Activated CD4-positive, CD25-positive, alpha-beta regulatory T cell treated with anti-CD3 and anti-CD28 coated beads, Interleukin-2, amount 50 U/mL, for 16 hours (primary cell): ENCODE measurements at regions not wholly inside any gene's neighbourhood (a gene's known extent, or its start where the extent isn't known, plus 50 kb on each side); places are given as distances from the start of the nearest gene placed in this dataset.

Experiments used
- DNase-seq: peaks from one replicate; pipeline ENCODE4 v3.0.0-alpha.2; 2020; ENCODE audit warnings: low read depth, low spot score

- no peak for DNase-seq
Observed at GRCh38 chr2:111219285-111219684, 98.6 kb downstream of the BCL2L11 start.

- DNase-seq = no peak
Observed at GRCh38 chr2:111219734-111220505, 99.2 kb downstream of the BCL2L11 start.

DNA sequence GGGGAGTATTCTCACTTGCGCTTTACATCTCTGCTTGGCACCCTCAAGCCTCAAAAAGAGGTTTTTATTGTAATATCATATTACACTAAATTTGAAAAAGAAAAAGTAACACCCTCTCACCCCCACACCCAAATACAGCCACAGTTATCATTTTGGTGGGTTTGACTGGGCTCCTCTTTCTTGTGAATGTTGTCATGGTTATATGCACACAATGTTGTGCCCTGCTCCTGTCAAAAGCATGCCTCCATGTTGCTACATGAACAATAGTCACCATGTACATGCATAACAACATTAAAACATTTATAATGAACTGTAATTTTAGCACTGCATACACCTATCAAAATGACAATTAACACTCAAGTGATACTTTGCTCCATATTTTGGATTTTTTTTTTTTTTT, 100.2 kb downstream of the BCL2L11 start:
- DNase-seq = no peak

- DNase-seq = no peak
Observed at GRCh38 chr2:111221701-111222100, 101.0 kb downstream of the BCL2L11 start.

DNA sequence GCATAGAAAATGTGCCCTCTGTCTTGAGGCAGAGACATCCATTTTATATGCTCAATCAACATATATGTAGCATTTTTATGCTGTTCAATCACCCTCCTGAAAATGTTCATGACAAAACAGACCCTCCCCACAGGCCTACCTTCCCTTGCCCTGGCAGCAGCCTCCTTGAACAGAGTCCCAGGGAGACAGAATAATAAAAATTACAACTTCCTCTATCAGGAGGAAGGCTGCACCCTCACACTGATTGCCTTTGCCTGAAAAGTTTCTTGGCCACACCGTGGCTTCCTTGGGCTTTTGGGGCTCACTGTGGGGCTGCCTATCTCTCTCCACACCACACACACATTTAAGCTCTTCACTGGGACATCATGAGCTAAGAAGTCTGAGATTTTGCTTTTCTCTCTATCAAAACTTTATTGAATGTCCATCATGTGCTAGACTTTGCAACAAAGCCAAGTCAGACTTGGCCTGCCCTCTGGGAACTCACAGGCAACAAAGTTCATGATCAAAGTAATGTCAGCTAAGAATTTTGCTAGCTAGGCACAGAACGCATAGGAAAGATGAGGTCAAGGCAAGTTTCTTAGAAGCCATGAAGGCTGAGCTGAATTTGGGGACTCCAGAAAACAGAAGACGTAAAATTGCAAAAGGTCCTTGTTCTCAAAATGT, 101.6 kb downstream of the BCL2L11 start:
- no peak for DNase-seq

DNA sequence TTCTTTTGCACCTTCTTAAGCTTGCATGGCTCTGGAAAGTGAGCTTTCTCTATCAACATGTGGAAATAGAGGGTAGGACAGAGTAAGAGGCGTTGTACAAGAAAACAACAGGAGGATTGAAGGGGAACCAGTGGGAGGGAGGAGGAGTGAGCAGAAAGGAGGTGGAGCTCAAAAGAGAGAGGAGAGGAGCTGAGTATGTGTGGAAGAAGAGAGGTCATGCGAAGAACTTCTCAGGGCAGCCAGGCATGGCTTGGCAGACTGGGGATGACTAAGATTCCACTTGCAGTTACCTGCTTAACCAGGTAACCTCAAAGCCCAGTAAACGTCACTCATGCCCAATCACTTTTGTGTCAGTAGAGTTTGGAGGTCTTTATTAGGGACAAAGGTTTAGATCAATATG, 105.1 kb downstream of the BCL2L11 start:
- no peak for DNase-seq

GRCh38 chr2:111226876-111227700, 106.4 kb downstream of the BCL2L11 start:
- DNase-seq = no peak

GRCh38 chr2:111227716-111228141, 107.0 kb downstream of the BCL2L11 start:
- no peak for DNase-seq

DNA sequence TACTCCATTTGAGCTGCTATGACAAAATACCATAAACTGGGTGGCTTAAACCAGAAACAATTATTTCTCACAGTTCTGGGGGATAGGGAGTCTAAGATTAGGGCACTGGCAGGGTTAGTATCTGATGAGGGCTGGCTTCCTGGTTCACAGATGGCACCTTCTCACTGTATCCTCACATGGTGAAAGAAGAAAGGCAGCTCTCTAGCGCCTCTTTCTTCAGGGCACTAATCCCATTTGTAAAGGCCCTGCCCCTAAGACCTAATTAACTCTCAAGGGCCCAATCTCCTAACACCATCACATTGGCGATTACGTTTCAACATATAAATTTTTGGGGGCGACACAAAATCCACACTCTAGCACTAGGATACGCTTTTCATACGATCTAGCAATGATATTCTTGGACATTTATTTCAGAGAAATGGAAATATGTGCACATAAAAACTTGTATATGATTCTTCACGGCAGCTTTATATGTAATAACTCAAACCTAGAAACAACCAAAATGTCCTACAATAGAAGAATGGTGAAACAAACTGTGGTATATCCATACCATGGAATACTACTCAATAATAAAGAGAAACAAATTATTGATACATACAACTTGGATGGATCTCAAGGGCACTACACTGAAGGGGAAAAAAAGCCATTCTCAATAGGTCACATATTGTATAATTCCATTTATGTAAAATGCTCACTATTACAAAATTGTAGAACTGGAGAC, 111.0 kb downstream of the BCL2L11 start:
- DNase-seq = no peak

- no peak for DNase-seq
Observed at GRCh38 chr2:111235192-111236015, 114.7 kb downstream of the BCL2L11 start.

DNA sequence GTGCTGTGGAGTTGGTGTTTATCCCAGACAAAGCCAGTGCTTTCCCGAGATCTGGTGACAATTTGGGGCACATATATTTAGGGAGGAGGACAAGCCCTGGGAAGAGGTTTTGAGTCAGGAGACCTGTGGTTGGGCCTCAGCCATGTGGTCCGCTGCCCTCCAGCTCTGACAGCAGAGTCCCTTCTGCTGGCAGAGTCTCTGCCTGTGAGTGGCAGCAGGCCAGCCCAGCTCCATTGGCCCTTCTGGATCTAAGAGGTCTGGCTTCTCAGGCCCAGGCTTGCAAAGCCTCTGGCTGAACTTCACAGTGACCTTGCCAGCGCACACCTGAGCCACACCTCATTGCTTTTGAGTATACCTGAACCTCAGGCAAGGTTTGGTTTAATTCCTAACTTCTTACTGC, 115.3 kb downstream of the BCL2L11 start:
- DNase-seq = no peak

DNA sequence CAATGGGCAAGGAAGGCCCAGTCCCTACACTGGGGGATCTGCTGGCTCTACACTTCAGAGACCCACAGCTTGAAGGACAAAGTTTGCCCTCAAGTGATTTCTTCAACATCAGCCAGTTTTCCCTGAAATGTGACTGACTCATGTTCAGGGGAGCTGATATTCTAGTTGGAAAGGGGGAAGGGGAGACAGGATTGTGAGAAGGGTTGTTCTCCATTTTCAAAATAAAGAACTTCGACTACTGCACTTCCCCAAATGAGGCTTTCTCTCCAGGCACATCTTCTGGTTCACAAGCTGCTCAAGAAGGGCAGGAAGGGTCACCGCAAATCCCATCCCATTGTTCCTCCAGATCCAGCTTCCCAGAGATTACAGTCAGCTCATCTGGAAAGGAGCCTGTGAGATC, 117.6 kb downstream of the BCL2L11 start:
- DNase-seq = no peak

- DNase-seq = no peak
Observed at GRCh38 chr2:111239107-111239506, 118.4 kb downstream of the BCL2L11 start.

- DNase-seq = no peak
Observed at GRCh38 chr2:111239581-111240249, 119.0 kb downstream of the BCL2L11 start.

DNA sequence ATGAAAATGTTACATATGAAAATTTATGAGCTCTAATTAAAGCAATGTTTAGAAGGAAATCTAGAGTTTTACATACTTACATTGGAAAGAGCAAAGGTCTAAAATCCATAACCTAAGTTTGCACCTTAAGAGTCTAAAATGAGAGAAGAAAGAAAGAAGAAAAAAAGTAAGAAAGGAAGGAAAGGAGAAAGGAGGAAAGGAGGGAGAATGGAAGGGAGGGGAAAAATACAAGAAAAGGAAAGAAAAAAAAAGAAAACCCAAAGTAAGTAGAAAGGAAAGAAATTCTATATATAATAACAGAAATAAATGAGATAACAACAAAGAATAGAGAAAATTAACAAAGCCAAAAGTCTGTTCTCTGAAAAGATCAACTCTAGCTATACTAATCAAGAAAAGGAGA, 122.6 kb downstream of the BCL2L11 start:
- no peak for DNase-seq

DNA sequence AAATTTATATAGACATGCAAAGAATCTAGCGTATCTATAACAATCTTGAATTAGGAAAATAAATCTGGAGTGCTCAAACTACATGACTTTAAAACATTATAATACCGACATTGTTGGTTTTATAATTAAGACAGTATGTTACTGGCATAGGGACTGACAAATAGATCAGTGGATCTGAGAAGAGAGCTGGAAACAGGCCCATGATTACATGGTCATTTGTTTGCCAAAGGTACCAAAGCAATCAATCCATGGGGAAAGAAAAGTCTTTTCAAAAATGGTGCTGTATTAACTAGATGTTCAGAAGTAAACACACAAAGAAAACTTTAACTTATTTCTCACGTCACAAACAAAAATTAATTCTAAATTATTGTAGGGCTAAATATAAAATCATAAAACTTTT, 124.2 kb downstream of the BCL2L11 start:
- DNase-seq = no peak

GRCh38 chr2:111246620-111247061, 125.9 kb downstream of the BCL2L11 start:
- no peak for DNase-seq

DNA sequence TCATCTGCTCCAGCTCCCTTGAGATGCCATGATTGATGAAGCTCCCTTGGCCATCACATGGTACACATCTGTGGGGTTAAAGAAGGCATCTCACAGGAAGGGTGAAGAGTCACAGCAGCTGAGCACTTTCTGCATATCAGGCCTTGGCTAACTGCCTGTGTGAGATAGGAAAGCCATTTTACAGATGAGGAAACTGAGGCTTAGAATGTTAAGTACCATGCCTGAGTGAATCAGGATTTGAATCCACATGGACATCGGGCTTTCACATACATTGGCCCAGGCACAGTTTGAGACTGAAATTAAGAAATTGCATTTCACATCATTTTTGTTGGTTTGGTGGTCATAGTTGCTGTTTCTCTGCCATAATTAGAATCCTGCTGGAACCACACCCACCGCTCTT, 126.8 kb downstream of the BCL2L11 start:
- no peak for DNase-seq

DNA sequence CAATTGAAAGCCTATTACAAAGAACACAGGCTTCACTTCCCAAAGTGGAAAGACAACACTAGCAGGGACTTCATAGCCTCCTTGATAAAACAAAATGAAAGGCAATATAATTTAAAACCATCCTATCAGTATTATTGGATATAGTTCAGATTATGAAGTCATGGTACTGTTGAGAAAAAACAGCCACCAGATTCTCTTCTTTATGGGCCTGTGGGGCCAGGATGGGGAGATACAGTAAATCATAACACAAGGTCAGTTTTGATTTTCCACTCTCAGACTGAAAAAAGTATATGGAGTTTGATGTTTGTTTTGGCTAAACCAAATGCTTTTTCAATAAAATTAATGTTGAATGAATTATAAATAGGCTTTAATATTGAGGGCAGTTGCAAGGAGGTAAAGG, 129.1 kb downstream of the BCL2L11 start:
- no peak for DNase-seq

DNA sequence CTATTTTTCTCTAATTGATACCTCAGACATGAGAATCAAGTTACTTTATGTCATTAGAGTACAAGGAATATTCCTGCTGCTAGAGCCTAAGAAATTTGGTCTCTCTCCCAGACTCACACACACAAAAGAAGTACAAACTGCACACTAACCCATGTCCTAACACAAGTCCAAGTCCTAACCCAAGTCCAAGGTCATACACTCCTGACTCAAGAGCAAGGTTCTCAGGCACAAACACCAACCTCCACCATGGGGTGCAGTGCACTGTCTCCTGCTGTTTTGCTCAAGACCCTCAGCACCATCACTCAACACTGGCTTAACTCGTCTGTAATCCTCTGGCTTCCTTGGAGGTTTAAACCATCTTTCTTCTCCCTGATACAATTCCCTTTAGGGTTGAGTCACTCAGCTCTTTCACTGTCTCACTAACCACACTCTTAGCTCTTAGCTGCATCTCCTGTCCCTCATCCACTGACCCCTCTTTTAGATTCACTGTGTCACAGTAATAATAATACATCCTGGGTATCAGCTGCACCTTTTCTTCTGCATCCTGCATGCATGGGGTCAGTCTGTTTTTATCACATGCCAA, 129.8 kb downstream of the BCL2L11 start:
- DNase-seq = no peak
